ENCODE measurements at regions not wholly inside any gene's neighbourhood (a gene's known extent, or its start where the extent isn't known, plus 50 kb on each side); places are given as distances from the start of the nearest gene placed in this dataset.

- TF ChIP-seq CTCF (IDR thresholded peaks at IDR 0.05; ENCODE audit: poor library complexity, severe bottlenecking) (no peak), MXI1 (conservative IDR thresholded peaks at IDR 0.05; ENCODE audit: poor library complexity, severe bottlenecking) (no peak)
Observed at GRCh38 chr13:107020393-107020792, 452.5 kb upstream of the ARGLU1 start.

All from neural cell (in vitro differentiated cells).